Heart left ventricle (tissue), 13 donors: ENCODE measurements at regions not wholly inside any gene's neighbourhood (a gene's known extent, or its start where the extent isn't known, plus 50 kb on each side); places are given as distances from the start of the nearest gene placed in this dataset.

Experiments used
- CTCF ChIP-seq, 12 donors: fragments of 200-600 bp; sonication (generic) in 4 of 12; IDR thresholded peaks; one replicate each; pipeline versions ENCODE4 v1.5.0 to v1.8.0; 2018 to 2022; ENCODE audit warnings: antibody characterized with exemption in 12 of 12, mild to moderate bottlenecking in 5 of 12
- POLR2A ChIP-seq, 2 donors: fragments of 450-650 bp; IDR thresholded peaks; one replicate each; pipeline ENCODE4 v1.6.1; 2017; ENCODE audit warnings: antibody characterized with exemption in 2 of 2, mild to moderate bottlenecking in 2 of 2, moderate library complexity in 2 of 2
- donor health status: ischemic (EF 13 %, LVEDD 7.1; RV severe dilation, severe dysfunction).
- donor health status: DM: no; HTN: yes; CAD: no.
- donor health status: DM: no; HTN: no; CAD: no.
- donor health status: ischemic (EF 25% LVEDD 6.9; RV normal size, moderate dysfunction).
- donor health status: ischemic (EF 25% LVEDD 5.7; RV mildly dilated, moderate dysfunction).
- donor health status: ischemic (EF 35%, LVEDD 5.7; RV mildly dilated, moderate dysfunction).
- donor health status: nonischemic (EF 11% LVEDD 7.7; RV severe dilation, severe dysfunction).
- donor health status: DM: yes; HTN: yes; CAD: no.
- donor health status: PGD.
- donor health status: ischemic (EF 29% LVEDD 5.4; RV normal size, mild dysfunction).
- donor health status: nonischemic (EF 23%, LVEDD 6.1; RV moderate dilation, normal function).

GRCh38 chrX:40303256-40304077 is 205.7 kb upstream of the BCOR start:
- TF ChIP-seq CTCF (IDR thresholded peaks at IDR 0.05) (no peak), POLR2A (IDR thresholded peaks at IDR 0.05) (no peak)
